ENCODE measurements at regions not wholly inside any gene's neighbourhood (a gene's known extent, or its start where the extent isn't known, plus 50 kb on each side); places are given as distances from the start of the nearest gene placed in this dataset.
A peak's percentile ranks its signal among the peaks of the same experiment; 100 is the strongest.
"Not testable (repeated sequence)": the region's sequence is repeated elsewhere in the genome, so short reads cannot be mapped to it uniquely, and the experiment has no call there.

- DNase-seq (ENCODE audit: low spot score) = peak; percentile 59
Measured at GRCh38 chr13:109274188-109274821, 512.1 kb downstream of the IRS2 start.

- peak; percentile 32 for DNase-seq (ENCODE audit: low spot score)
Measured at GRCh38 chr13:109273326-109273751, 513.0 kb downstream of the IRS2 start.

GRCh38 chr13:109272595-109273325 is 513.6 kb downstream of the IRS2 start:
- DNase-seq (ENCODE audit: low spot score) = no peak

GRCh38 chr13:109271555-109272541 is 514.5 kb downstream of the IRS2 start:
- DNase-seq (ENCODE audit: low spot score) = no peak

GRCh38 chr13:109271061-109271460 is 515.3 kb downstream of the IRS2 start:
- no peak for DNase-seq (ENCODE audit: low spot score)

- not testable (repeated sequence) for DNase-seq (ENCODE audit: low spot score)
Measured at GRCh38 chr13:109269381-109269780, 517.0 kb downstream of the IRS2 start.

GRCh38 chr13:109268492-109268891 is 517.9 kb downstream of the IRS2 start:
- not testable (repeated sequence) for DNase-seq (ENCODE audit: low spot score)

- DNase-seq (ENCODE audit: low spot score) = not testable (repeated sequence)
Measured at GRCh38 chr13:109267400-109267799, 519.0 kb downstream of the IRS2 start.

GRCh38 chr13:109265438-109265742 is 521.0 kb downstream of the IRS2 start:
- not testable (repeated sequence) for DNase-seq (ENCODE audit: low spot score)

- not testable (repeated sequence) for DNase-seq (ENCODE audit: low spot score)
Measured at GRCh38 chr13:109264603-109265437, 521.6 kb downstream of the IRS2 start.

- DNase-seq (ENCODE audit: low spot score) = not testable (repeated sequence)
Measured at GRCh38 chr13:109257761-109258157, 528.6 kb downstream of the IRS2 start.
